ENCODE measurements at regions not wholly inside any gene's neighbourhood (a gene's known extent, or its start where the extent isn't known, plus 50 kb on each side); places are given as distances from the start of the nearest gene placed in this dataset.

- no peaks in the 10 kb centered on the region for H3K36me3 ChIP-seq
- H3K9me3 ChIP-seq: no peaks in the 10 kb centered on the region
- no peak for TF ChIP-seq EP300 (IDR thresholded peaks at IDR 0.05)
- TF ChIP-seq, protein P1, sequence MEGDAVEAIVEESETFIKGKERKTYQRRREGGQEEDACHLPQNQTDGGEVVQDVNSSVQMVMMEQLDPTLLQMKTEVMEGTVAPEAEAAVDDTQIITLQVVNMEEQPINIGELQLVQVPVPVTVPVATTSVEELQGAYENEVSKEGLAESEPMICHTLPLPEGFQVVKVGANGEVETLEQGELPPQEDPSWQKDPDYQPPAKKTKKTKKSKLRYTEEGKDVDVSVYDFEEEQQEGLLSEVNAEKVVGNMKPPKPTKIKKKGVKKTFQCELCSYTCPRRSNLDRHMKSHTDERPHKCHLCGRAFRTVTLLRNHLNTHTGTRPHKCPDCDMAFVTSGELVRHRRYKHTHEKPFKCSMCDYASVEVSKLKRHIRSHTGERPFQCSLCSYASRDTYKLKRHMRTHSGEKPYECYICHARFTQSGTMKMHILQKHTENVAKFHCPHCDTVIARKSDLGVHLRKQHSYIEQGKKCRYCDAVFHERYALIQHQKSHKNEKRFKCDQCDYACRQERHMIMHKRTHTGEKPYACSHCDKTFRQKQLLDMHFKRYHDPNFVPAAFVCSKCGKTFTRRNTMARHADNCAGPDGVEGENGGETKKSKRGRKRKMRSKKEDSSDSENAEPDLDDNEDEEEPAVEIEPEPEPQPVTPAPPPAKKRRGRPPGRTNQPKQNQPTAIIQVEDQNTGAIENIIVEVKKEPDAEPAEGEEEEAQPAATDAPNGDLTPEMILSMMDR (IDR thresholded peaks at IDR 0.05): no peak
- no peak for TF ChIP-seq POLR2A (IDR thresholded peaks at IDR 0.05; ENCODE audit: low read depth)
- TF ChIP-seq POLR2AphosphoS5 (IDR thresholded peaks at IDR 0.05): no peak
- H3K4me3 ChIP-seq: no peak overlapping the region
- no peaks in the 10 kb centered on the region for H3K27me3 ChIP-seq
- no peak for DNase-seq (ENCODE audit: extremely low spot score)
- intact Hi-C loops (cut with DNase I): no loop called here
- no peak overlapping the region for H3K27ac ChIP-seq (replicated peaks in 1 of 4)
- WGBS: 82% methylated on average over 5 of the region's 5 CpGs
- peaks cover 0 to 5% (median 2%) of the 10 kb centered on the region in 4 donors for H3K4me1 ChIP-seq
These were observed 600.7 kb upstream of the USP24 start for GRCh38 chr1:55815745-55816455.

- H3K4me3 ChIP-seq: no peak overlapping the region
- no peak for DNase-seq (ENCODE audit: extremely low spot score)
- intact Hi-C loops (cut with DNase I): no loop called here
- H3K27me3 ChIP-seq: no peaks in the 10 kb centered on the region
- H3K36me3 ChIP-seq: no peaks in the 10 kb centered on the region
- TF ChIP-seq EP300 (IDR thresholded peaks at IDR 0.05) (no peak), POLR2AphosphoS5 (IDR thresholded peaks at IDR 0.05) (no peak), POLR2A (IDR thresholded peaks at IDR 0.05; ENCODE audit: low read depth) (no peak)
- TF ChIP-seq, protein P1 (IDR thresholded peaks at IDR 0.05): no peak
- peaks cover 0 to 5% (median 2%) of the 10 kb centered on the region in 4 donors for H3K4me1 ChIP-seq
- H3K27ac ChIP-seq (replicated peaks in 1 of 4): no peak overlapping the region
- H3K9me3 ChIP-seq: no peaks in the 10 kb centered on the region
- WGBS: 100% methylated on average over 1 of the region's 1 CpG
These were observed 599.8 kb upstream of the USP24 start for GRCh38 chr1:55814967-55815366.

DNA sequence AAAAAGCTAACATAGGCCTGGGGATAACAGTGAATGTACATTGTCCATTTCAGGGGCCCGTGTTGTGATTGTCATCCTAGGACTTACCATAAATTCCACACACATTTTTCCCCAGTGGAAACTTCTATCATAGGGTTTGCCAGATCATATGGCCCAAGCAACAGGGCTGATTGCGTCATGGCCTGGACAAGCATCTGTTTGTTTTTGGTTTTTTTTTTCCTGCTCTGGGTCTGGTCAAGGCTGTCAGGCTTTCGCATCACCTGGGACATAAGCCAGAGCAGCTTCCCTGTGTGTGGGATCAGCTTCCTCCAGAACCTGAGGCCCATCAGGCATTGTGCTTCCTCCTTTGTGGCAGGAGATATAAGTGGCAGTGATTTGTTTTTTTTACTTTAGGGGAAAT is 598.5 kb upstream of the USP24 start:
- 68% methylated on average over 3 of the region's 3 CpGs for WGBS
- Histone ChIP-seq H3K27me3 (no peaks in the 10 kb centered on the region), H3K4me1 (peaks cover 0 to 5% (median 2%) of the 10 kb centered on the region in 4 donors), H3K4me3 (no peak overlapping the region), H3K36me3 (no peaks in the 10 kb centered on the region), H3K27ac (replicated peaks in 1 of 4) (peak overlapping the region in 3 of 4 donors; percentile 0 to 14 (median 5)), H3K9me3 (no peaks in the 10 kb centered on the region)
- no peak for DNase-seq (ENCODE audit: extremely low spot score)
- peak; percentile 56 to 60 for TF ChIP-seq POLR2AphosphoS5 (IDR thresholded peaks at IDR 0.05)
- TF ChIP-seq, protein P1 (IDR thresholded peaks at IDR 0.05): no peak
- intact Hi-C loops (cut with DNase I): no loop called here

- DNase-seq (ENCODE audit: extremely low spot score): no peak
- TF ChIP-seq POLR2AphosphoS5 (IDR thresholded peaks at IDR 0.05): no peak
- Histone ChIP-seq H3K27me3 (no peaks in the 10 kb centered on the region), H3K4me3 (no peak overlapping the region), H3K27ac (replicated peaks in 1 of 4) (peak overlapping the region in 1 of 4 donors; percentile 7), H3K36me3 (no peaks in the 10 kb centered on the region), H3K9me3 (no peaks in the 10 kb centered on the region), H3K4me1 (peaks cover 0 to 5% (median 2%) of the 10 kb centered on the region in 4 donors)
- intact Hi-C loops (cut with DNase I): no loop called here
These were observed 597.1 kb upstream of the USP24 start for GRCh38 chr1:55812281-55812680.

DNA sequence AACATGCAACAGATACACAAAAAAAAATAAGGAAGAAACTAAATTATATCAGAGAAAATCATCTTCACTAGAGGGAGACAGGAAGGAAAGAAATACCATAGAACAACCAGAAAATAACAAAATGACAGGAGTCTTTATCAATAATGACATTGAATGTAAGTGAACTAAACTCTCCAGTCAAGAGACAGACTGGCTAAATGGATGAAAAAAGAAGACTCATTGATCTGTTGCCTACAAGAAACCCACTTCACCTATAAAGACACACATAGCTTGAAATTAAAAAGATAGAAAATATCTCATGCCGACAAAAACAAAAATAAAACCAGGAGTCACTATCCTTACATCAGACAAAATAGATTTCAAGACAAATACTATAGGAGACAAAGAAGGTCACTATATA is 593.1 kb upstream of the USP24 start:
- intact Hi-C loops (cut with DNase I): no loop called here
- Histone ChIP-seq H3K36me3 (no peaks in the 10 kb centered on the region), H3K27me3 (no peaks in the 10 kb centered on the region), H3K4me3 (no peak overlapping the region), H3K4me1 (peaks cover 0 to 5% (median 0%) of the 10 kb centered on the region in 4 donors), H3K9me3 (no peaks in the 10 kb centered on the region), H3K27ac (replicated peaks in 1 of 4) (no peak overlapping the region)
- 100% methylated on average over 1 of the region's 1 CpG for WGBS
- no peak for DNase-seq (ENCODE audit: extremely low spot score)
- TF ChIP-seq POLR2A (IDR thresholded peaks at IDR 0.05; ENCODE audit: low read depth) (no peak), EP300 (IDR thresholded peaks at IDR 0.05) (no peak), POLR2AphosphoS5 (IDR thresholded peaks at IDR 0.05) (no peak)
- TF ChIP-seq, protein P1 (IDR thresholded peaks at IDR 0.05): no peak
